CD4-positive, alpha-beta T cell treated with Interleukin-4 for 4 hours (primary cell): ENCODE measurements at regions not wholly inside any gene's neighbourhood (a gene's known extent, or its start where the extent isn't known, plus 50 kb on each side); places are given as distances from the start of the nearest gene placed in this dataset.
A peak's percentile ranks its signal among the peaks of the same experiment; 100 is the strongest.

ENCODE experiments used
- DNase-seq: peaks from one replicate; pipeline ENCODE4 v3.0.0-alpha.2; 2020

- DNase-seq: no peak
Measured at GRCh38 chr1:193676996-193677549, 490.7 kb upstream of the B3GALT2 start.

- peak; percentile 2 for DNase-seq
Measured at GRCh38 chr1:193674292-193674944, 488.0 kb upstream of the B3GALT2 start.

- DNase-seq: no peak
Measured at GRCh38 chr1:193666485-193667083, 480.2 kb upstream of the B3GALT2 start.

GRCh38 chr1:193663965-193664364 lies 477.6 kb upstream of the B3GALT2 start:
- no peak for DNase-seq

- no peak for DNase-seq
Measured at GRCh38 chr1:193662030-193662429, 475.6 kb upstream of the B3GALT2 start.

- DNase-seq: no peak
Measured at GRCh38 chr1:193661385-193661784, 475.0 kb upstream of the B3GALT2 start.

- DNase-seq: no peak
Measured at GRCh38 chr1:193660428-193660827, 474.0 kb upstream of the B3GALT2 start.

- no peak for DNase-seq
Measured at GRCh38 chr1:193658691-193659090, 472.3 kb upstream of the B3GALT2 start.

GRCh38 chr1:193658081-193658480 lies 471.7 kb upstream of the B3GALT2 start:
- DNase-seq: no peak

- DNase-seq: no peak
Measured at GRCh38 chr1:193657552-193657951, 471.1 kb upstream of the B3GALT2 start.

- no peak for DNase-seq
Measured at GRCh38 chr1:193656841-193657240, 470.4 kb upstream of the B3GALT2 start.

GRCh38 chr1:193654951-193655735 lies 468.7 kb upstream of the B3GALT2 start:
- DNase-seq: no peak

- DNase-seq: no peak
Measured at GRCh38 chr1:193649587-193649986, 463.2 kb upstream of the B3GALT2 start.

- no peak for DNase-seq
Measured at GRCh38 chr1:193634876-193635275, 448.5 kb upstream of the B3GALT2 start.

- DNase-seq: peak; percentile 10
Measured at GRCh38 chr1:193634470-193634869, 448.1 kb upstream of the B3GALT2 start.

GRCh38 chr1:193633991-193634390 lies 447.6 kb upstream of the B3GALT2 start:
- DNase-seq: no peak

- no peak for DNase-seq
Measured at GRCh38 chr1:193633093-193633492, 446.7 kb upstream of the B3GALT2 start.

GRCh38 chr1:193631306-193631705 lies 444.9 kb upstream of the B3GALT2 start:
- no peak for DNase-seq

- no peak for DNase-seq
Measured at GRCh38 chr1:193629875-193630274, 443.5 kb upstream of the B3GALT2 start.

- DNase-seq: no peak
Measured at GRCh38 chr1:193626695-193627094, 440.3 kb upstream of the B3GALT2 start.

GRCh38 chr1:193625255-193625654 lies 438.8 kb upstream of the B3GALT2 start:
- no peak for DNase-seq

- no peak for DNase-seq
Measured at GRCh38 chr1:193619911-193620310, 433.5 kb upstream of the B3GALT2 start.

- peak; percentile 33 for DNase-seq
Measured at GRCh38 chr1:193614817-193615216, 428.4 kb upstream of the B3GALT2 start.

GRCh38 chr1:193614275-193614674 lies 427.9 kb upstream of the B3GALT2 start:
- no peak for DNase-seq
